ENCODE measurements at regions not wholly inside any gene's neighbourhood (a gene's known extent, or its start where the extent isn't known, plus 50 kb on each side); places are given as distances from the start of the nearest gene placed in this dataset.

DNA sequence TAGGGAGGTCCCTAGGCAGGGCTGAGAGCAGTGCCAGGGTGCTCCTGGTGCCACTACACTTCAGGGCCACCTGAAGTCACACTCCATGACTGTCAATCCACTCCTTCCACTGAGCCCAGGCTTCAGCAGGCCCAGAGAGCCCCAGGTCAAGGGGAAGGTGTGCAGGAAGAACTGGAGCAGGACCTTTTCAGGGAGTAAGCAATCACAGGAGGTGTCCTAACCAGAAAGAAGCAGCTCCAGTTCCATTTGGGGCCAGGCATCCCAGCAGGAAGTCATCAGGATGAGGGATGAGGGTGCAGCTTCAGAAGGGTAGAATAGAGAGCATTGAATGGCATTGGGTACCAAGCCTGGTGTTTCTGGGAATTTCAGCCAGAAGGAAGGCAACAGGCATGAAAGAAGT, 556.5 kb downstream of the INSC start:
- TF ChIP-seq CTCF (conservative IDR thresholded peaks at IDR 0.05; ENCODE audit: low read depth, low read length) = no peak
- TF ChIP-seq EZH2 (IDR thresholded peaks at IDR 0.05; ENCODE audit: low read length, unreplicated experiment) = no peak
- TF ChIP-seq EZH2phosphoT487 (IDR thresholded peaks at IDR 0.05; ENCODE audit: borderline replicate concordance, low read length) = no peak
